ENCODE measurements at regions not wholly inside any gene's neighbourhood (a gene's known extent, or its start where the extent isn't known, plus 50 kb on each side); places are given as distances from the start of the nearest gene placed in this dataset.

- ChIA-PET CTCF (no interaction called here), POLR2A (no interaction called here)
Observed at GRCh38 chr4:163932504-163932903, 438.0 kb downstream of the TMA16 start.

GRCh38 chr4:163939597-163939996, 445.1 kb downstream of the TMA16 start:
- ChIA-PET CTCF (no interaction called here), POLR2A (no interaction called here)

GRCh38 chr4:163941221-163941905, 446.9 kb downstream of the TMA16 start:
- ChIA-PET CTCF (no interaction called here), POLR2A (no interaction called here)

GRCh38 chr4:163948920-163949455, 454.5 kb downstream of the TMA16 start:
- ChIA-PET CTCF (no interaction called here), POLR2A (no interaction called here)

- CTCF ChIA-PET = no interaction called here
Observed at GRCh38 chr4:163949976-163950601, 455.6 kb downstream of the TMA16 start.

GRCh38 chr4:163955288-163955687, 460.8 kb downstream of the TMA16 start:
- ChIA-PET CTCF (no interaction called here), POLR2A (no interaction called here)

More at GRCh38 chr4:163949976-163950601, 455.6 kb downstream of the TMA16 start:
- POLR2A ChIA-PET = no interaction called here

- POLR2A ChIA-PET = no interaction called here
- CTCF ChIA-PET = interaction anchor here (0.5 kb wide), 1 partner anchor 35 kb away, joined by 4 read pairs; no protein-coding TSS in a partner anchor
Observed at GRCh38 chr4:163958751-163959150, 464.3 kb downstream of the TMA16 start.

- POLR2A ChIA-PET = no interaction called here
- CTCF ChIA-PET = no interaction called here
Observed at GRCh38 chr4:163959932-163960331, 465.4 kb downstream of the TMA16 start.

GRCh38 chr4:163966612-163967011, 472.1 kb downstream of the TMA16 start:
- CTCF ChIA-PET = no interaction called here
- POLR2A ChIA-PET = no interaction called here

- CTCF ChIA-PET = no interaction called here
- POLR2A ChIA-PET = no interaction called here
Observed at GRCh38 chr4:163967263-163967662, 472.8 kb downstream of the TMA16 start.

GRCh38 chr4:163967710-163968109, 473.2 kb downstream of the TMA16 start:
- ChIA-PET CTCF (no interaction called here), POLR2A (no interaction called here)

GRCh38 chr4:163969291-163969690, 474.8 kb downstream of the TMA16 start:
- POLR2A ChIA-PET = no interaction called here
- CTCF ChIA-PET = no interaction called here

GRCh38 chr4:163976588-163976987, 482.1 kb downstream of the TMA16 start:
- ChIA-PET CTCF (no interaction called here), POLR2A (no interaction called here)

GRCh38 chr4:163988391-163988790, 493.9 kb downstream of the TMA16 start:
- CTCF ChIA-PET = no interaction called here

GRCh38 chr4:163988865-163989264, 494.4 kb downstream of the TMA16 start:
- CTCF ChIA-PET = no interaction called here
- POLR2A ChIA-PET = no interaction called here

More at GRCh38 chr4:163988391-163988790, 493.9 kb downstream of the TMA16 start:
- POLR2A ChIA-PET = no interaction called here

- POLR2A ChIA-PET = no interaction called here
- CTCF ChIA-PET = no interaction called here
Observed at GRCh38 chr4:163991298-163991865, 496.9 kb downstream of the TMA16 start.

- POLR2A ChIA-PET = no interaction called here
- CTCF ChIA-PET = no interaction called here
Observed at GRCh38 chr4:164009435-164009834, 514.9 kb downstream of the TMA16 start.

GRCh38 chr4:164011791-164012190, 517.3 kb downstream of the TMA16 start:
- ChIA-PET POLR2A (no interaction called here), CTCF (no interaction called here)

GRCh38 chr4:164012396-164013027, 518.0 kb downstream of the TMA16 start:
- ChIA-PET POLR2A (no interaction called here), CTCF (no interaction called here)

GRCh38 chr4:164021947-164022346, 527.5 kb downstream of the TMA16 start:
- POLR2A ChIA-PET = no interaction called here
- CTCF ChIA-PET = no interaction called here

- POLR2A ChIA-PET = no interaction called here
- CTCF ChIA-PET = no interaction called here
Observed at GRCh38 chr4:164023214-164023613, 528.7 kb downstream of the TMA16 start.

Data from activated CD8-positive, alpha-beta memory T cell treated with anti-CD3 and anti-CD28 coated beads for 36 hours (primary cell).